AG09309 (cell line): ENCODE measurements at regions not wholly inside any gene's neighbourhood (a gene's known extent, or its start where the extent isn't known, plus 50 kb on each side); places are given as distances from the start of the nearest gene placed in this dataset.

Experiments used
- DNase-seq: peaks from one replicate; pipeline ENCODE4 v3.0.0-alpha.2; 2010; ENCODE audit warnings: low read depth
- H3K4me3 ChIP-seq: 2 replicates; pipeline ENCODE4 v1.5.1; 2011; ENCODE audit warnings: mild to moderate bottlenecking, low read depth, low read length, moderate library complexity; ENCODE audit not compliant: control insufficient read depth
- CTCF ChIP-seq: IDR thresholded peaks from 2 replicates; pipeline ENCODE4 v1.5.1; 2011; ENCODE audit warnings: mild to moderate bottlenecking, low read depth, low read length, inconsistent platforms; ENCODE audit not compliant: insufficient read depth, control insufficient read depth; ENCODE audit errors: missing control alignments

GRCh38 chr11:13110145-13110544 is 101.0 kb downstream of the RASSF10 start:
- H3K4me3 ChIP-seq = no peak overlapping the region
- DNase-seq = no peak
- no peak for TF ChIP-seq CTCF

- no peak overlapping the region for H3K4me3 ChIP-seq
- DNase-seq = no peak
- no peak for TF ChIP-seq CTCF
Measured at GRCh38 chr11:13110929-13111812, 102.1 kb downstream of the RASSF10 start.

- TF ChIP-seq CTCF = no peak
- no peak for DNase-seq
Measured at GRCh38 chr11:13111813-13112130, 102.7 kb downstream of the RASSF10 start.

GRCh38 chr11:13114566-13115379 is 105.7 kb downstream of the RASSF10 start:
- no peak for TF ChIP-seq CTCF
- H3K4me3 ChIP-seq = no peak overlapping the region
- DNase-seq = no peak

More at GRCh38 chr11:13111813-13112130, 102.7 kb downstream of the RASSF10 start:
- no peak overlapping the region for H3K4me3 ChIP-seq

- no peak overlapping the region for H3K4me3 ChIP-seq
- no peak for DNase-seq
- no peak for TF ChIP-seq CTCF
Measured at GRCh38 chr11:13115380-13115675, 106.2 kb downstream of the RASSF10 start.

- H3K4me3 ChIP-seq = no peak overlapping the region
- no peak for TF ChIP-seq CTCF
- no peak for DNase-seq
Measured at GRCh38 chr11:13116491-13116890, 107.4 kb downstream of the RASSF10 start.
